Skeletal muscle cell (primary cell): ENCODE measurements at regions not wholly inside any gene's neighbourhood (a gene's known extent, or its start where the extent isn't known, plus 50 kb on each side); places are given as distances from the start of the nearest gene placed in this dataset.

Source experiments
- DNase-seq: peaks from one replicate; pipeline ENCODE4 v3.0.0-alpha.2; 2010; ENCODE audit warnings: low read depth
- H3K4me3 ChIP-seq: 2 replicates; pipeline ENCODE4 v1.5.1; 2011; ENCODE audit warnings: low read depth, mild to moderate bottlenecking, control low read depth, low read length, moderate library complexity

DNA sequence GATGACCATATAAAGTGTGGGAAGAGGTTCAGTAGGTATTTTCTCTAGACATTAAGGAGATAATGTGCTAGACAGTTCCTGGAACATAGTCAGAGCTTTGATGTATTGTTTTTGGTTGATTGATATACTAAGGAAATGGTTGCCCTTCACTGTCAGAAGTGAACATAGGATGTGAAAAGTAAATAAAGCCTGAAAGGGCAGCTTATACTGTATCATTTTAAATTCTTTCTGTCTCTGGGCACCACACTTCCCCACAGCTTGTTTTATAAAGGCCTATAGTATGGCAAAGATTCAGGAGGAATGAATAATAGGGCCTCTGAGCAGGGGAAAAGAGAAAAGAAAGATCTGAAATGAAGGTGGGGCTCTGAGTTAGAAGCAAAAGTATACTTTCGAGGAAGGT is 72.7 kb upstream of the ITPRID2 start:
- DNase-seq: no peak
- no peak overlapping the region for H3K4me3 ChIP-seq

DNA sequence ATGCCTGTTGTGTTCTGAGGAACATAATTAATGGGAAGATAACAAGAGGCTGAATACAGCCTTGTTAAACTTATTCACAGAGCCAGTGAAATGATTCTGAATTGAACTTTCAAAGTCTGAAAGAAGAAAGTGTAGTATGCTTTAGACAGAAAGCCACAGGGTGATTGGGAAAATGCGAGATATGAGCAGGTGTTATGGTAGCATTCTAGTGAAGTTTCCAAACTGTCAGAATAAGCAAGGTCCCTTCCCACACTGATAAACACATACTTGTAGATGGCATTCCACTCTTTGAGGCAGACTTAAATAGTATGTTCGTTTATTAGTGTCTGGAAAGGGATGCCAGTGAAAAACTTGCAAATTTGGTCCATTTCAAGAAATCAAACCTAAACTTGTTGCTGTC is 70.5 kb upstream of the ITPRID2 start:
- DNase-seq: no peak

DNA sequence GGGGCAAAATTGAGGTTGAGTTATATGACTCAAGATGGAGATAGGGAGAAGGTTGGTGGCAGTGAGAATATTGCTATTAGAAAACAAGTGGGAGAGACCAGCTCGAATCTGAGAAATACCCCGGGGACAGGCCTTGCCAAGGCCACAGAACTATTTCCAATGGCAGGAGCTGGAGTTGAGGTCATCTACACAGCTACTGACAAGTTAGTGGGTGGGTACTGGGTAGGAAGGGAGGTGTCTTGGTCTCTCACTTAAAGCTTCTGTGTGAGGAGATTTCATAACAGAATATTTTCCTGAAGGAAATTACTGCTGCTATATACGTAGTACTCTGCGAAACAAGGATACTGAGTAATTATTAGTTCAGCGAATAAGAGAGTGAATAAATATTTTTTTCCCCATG is 69.4 kb upstream of the ITPRID2 start:
- no peak overlapping the region for H3K4me3 ChIP-seq
- no peak for DNase-seq

More for the DNA sequence above, 70.5 kb upstream of the ITPRID2 start:
- no peak overlapping the region for H3K4me3 ChIP-seq

DNA sequence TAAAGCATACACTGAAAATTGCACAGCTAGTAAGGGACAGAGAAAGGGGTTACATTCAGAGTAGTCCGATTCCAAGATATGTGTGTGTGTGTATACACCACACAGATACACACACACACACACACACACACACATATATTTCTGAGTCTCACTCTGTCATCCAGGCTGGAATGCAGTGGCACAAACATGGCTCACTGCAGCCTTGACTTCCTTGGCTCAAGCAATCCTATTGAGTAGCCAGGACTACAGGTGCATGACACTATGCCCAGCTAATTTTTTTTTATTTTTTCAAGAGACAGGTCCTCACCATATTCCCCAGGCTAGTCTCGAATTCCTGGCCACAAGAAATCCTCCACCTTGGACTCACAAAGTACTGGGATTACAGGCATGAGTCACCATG is 68.1 kb upstream of the ITPRID2 start:
- no peak overlapping the region for H3K4me3 ChIP-seq
- no peak for DNase-seq

DNA sequence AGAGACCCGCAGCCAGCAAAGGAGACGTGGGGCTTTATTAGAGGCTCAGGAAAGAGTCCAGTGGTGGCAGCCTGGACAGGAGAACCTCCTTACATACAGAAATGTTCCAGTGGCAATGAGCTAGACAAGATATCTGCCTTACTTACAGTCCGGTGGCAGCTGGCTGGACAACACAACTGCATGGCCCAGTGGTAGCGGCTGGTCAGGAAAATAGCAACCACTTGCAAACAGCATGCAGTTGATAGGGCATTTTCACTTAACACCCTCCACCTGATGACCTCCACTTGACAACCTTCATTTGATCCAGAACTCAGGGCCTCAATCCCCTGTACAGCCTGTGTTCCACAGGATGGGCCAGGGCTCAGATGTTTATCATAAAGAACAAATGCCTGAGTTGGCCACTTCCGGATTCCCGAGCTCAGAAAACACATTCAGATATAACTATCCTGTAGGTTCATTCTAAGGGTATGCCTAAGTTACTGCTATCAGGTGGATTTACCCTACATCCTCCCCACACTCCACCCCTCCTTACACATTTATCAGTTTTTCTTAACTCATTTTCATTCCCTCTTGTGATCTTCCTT is 63.3 kb upstream of the ITPRID2 start:
- no peak overlapping the region for H3K4me3 ChIP-seq
- no peak for DNase-seq

DNA sequence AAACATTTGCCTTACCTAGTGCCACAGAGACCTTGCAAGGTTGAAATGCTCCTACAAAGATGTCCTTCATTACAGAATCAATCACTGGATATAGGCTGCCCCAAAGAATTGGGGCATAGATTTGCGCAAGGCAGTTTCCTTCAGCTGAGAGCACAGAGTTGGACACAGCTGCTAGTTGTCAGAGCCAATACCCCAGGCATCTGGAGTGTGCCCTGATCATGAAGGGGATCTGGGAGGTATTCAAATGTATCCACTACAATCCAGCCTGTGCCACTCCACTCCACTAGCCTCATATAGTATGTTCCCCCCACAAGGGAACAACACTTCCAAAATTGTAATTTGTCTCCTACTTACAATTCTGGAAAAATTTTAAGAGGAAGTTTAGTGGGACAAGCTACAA is 62.3 kb upstream of the ITPRID2 start:
- no peak for DNase-seq
- no peak overlapping the region for H3K4me3 ChIP-seq

DNA sequence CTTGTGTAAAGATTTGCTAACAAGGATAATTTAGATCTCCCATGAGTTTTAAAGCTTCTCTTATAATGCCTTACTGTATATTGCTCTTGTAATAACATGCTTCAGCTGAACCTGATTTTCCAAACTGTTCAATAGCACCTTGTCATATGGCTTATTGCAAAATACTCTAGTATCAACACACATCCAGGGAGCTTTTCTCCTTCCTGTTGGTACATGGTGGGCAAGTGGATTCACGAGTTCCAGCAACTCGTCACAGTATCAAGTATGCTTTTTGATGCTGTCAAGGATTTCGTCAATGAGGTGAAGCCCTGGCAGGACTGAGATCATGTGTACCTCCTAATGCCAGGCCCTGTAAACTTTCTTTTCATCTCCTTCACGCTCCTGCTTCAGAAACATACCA is 59.5 kb upstream of the ITPRID2 start:
- no peak for DNase-seq
- H3K4me3 ChIP-seq: no peak overlapping the region

DNA sequence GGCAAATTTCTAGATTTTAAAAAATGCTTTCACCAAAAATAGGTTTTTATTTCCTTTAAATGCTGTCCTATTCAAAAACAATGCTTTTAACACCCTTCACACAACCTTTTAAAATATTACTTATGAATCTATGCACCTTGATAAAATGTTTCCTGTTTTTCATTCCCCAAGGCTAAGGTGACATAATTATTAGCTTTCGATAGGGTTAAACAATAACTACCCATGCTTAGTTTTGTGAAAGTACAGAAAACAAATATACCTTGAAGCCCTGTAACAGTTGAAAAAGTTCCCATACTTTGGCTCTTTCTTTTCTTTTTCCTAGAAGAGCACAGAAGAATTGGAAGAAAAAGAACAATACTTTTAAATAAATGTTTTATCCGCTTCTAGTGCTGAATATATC is 54.9 kb upstream of the ITPRID2 start:
- DNase-seq: no peak
- no peak overlapping the region for H3K4me3 ChIP-seq

DNA sequence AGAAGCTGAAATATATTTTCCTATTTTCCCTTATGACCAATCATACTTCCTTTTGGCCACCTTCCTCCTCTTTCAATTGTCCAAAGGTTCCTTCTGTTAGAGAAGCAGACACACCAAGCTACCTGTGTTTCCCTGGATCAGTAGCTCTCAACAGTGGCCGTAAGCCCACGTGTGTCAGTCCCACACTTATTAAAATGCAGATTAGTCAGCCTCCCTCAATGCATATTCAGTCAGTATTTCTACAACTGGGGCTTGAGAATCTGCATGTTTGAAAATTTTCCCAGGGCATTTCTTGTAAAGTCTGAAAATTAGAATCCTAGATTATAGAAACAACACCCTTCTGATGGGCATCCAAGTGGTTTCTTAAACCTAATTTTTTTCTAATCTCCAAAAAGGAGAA is 54.0 kb upstream of the ITPRID2 start:
- DNase-seq: no peak
- no peak overlapping the region for H3K4me3 ChIP-seq

DNA sequence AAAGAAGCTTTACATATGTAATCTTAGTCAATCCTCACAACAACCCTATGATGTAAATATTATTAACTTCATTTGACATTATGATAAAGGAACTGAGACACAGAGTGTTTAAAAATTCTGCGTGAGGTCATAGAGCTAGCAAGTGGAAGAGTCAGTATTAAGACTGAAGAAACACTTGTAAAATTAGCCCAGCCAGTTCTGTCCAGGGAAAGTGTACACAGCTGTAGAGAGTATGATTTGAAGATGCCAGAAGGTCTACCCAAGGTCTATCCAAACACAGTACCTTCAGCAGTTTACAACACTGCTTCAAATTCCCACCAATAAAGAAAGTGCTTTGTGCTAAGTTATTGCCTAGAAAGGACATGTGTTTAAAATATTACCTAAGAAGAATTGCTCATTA is 51.7 kb upstream of the ITPRID2 start:
- no peak for DNase-seq
- H3K4me3 ChIP-seq: no peak overlapping the region

DNA sequence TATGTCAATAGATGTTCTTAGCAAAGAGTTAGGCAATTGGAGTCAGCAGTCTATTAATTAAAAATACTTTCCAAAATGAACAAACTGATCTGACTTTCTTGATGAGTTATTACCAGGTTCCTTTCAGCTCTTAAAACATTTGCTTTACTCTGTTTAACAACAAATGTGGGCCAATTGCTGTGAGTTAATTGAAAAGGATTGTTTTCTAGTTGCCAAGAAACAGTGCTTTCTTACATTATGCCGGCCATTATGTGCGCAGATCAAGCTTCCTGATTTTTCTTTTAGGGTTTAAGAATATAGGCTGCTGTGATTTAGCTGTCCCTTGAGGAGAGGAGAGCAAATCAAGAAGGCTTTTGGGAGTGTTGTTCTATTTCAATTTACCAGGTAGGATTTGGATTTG is 50.5 kb upstream of the ITPRID2 start:
- no peak for DNase-seq
- no peak overlapping the region for H3K4me3 ChIP-seq
